ENCODE measurements at regions not wholly inside any gene's neighbourhood (a gene's known extent, or its start where the extent isn't known, plus 50 kb on each side); places are given as distances from the start of the nearest gene placed in this dataset.
"Not testable (repeated sequence)": the region's sequence is repeated elsewhere in the genome, so short reads cannot be mapped to it uniquely, and the experiment has no call there.

GRCh38 chr4:43435291-43435690 is 542.8 kb downstream of the GRXCR1 start:
- DNase-seq (ENCODE audit: low read depth in 3 of 3) = no peak

GRCh38 chr4:43452948-43453347 is 560.4 kb downstream of the GRXCR1 start:
- DNase-seq (ENCODE audit: low read depth in 3 of 3) = no peak

GRCh38 chr4:43456383-43456782 is 563.9 kb downstream of the GRXCR1 start:
- DNase-seq (ENCODE audit: low read depth in 3 of 3) = no peak

DNA sequence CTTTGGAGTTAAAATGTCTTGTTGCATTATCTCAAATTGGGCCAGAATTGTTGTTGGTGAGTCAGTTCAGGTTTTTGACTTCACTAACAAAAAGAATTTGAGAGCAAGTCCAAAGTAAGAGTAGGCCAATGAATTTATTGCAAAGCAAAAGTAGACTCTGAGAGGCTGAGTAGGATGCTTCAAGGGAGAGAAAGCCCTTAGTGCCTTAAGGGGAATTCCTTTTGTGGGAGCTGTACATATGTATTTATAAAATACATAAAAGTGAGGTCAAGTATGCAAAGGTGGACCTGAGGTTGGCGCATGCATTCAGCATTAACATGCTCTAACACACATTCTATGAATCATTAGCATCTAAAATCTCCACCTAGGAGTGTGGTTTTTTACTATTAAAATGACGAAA is 565.4 kb downstream of the GRXCR1 start:
- DNase-seq (ENCODE audit: low read depth in 3 of 3) = no peak

DNA sequence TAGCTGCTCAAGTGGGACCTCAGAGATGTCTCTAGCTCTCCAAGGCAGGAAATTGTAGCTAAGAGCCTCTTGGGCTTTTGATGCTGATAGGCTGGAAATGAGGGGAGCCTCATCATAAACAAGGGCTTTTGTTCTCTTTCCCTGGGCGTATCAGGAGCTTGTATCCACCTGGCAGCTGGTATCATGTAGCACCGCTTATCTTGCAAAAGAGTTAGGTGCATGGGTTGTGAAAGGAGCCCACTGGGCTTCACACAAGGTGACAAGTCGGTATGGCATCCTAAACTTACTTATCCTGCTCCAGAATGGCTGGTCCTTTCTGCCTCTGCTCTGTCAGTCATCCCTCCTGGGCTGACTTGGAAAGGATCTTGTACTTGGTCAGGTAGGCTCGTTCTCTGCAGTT is 565.8 kb downstream of the GRXCR1 start:
- no peak for DNase-seq (ENCODE audit: low read depth in 3 of 3)

DNA sequence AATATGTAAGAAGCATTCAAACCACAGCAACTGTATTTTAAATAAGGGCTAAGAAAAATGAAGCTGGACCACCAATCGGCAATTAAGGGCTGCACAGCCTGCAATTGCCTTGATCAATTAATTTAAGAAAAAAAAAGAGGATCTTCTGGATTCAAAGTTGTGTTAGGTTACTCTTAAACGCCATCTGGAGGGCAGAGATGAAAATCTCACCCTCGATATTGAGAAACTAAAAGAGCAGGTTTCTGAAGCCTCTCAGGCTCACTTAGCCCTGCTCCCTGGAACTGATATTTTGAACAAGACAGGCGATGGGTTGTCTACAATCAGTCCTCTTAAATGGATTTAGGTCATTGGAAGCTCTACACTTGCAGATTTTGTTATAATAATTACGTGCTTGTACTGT is 579.4 kb downstream of the GRXCR1 start:
- DNase-seq (ENCODE audit: low read depth in 3 of 3) = no peak

GRCh38 chr4:43481526-43481925 is 589.0 kb downstream of the GRXCR1 start:
- no peak for DNase-seq (ENCODE audit: low read depth in 3 of 3)

GRCh38 chr4:43485196-43485595 is 592.7 kb downstream of the GRXCR1 start:
- DNase-seq (ENCODE audit: low read depth in 3 of 3) = no peak

DNA sequence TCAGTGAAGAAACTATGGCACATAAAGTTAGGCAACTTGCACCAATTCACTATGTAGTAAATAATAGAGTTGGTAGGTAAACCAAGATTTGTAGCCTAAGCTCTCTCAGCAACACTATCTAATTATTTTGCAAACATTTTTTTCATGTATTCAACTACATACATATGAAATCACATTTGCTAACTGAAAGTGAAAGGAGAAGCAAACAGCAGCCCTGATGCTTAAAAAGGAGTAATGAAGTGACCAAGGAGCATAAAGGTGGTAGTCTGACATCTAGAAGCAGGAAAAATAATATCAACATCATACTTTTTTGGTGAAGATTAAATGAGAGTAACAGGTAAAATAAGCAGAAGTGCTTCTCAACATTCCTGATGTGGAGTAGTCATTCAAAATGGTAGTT is 603.7 kb downstream of the GRXCR1 start:
- no peak for DNase-seq (ENCODE audit: low read depth in 3 of 3)

- DNase-seq (ENCODE audit: low read depth in 3 of 3) = no peak
Observed at GRCh38 chr4:43496602-43497001, 604.1 kb downstream of the GRXCR1 start.

DNA sequence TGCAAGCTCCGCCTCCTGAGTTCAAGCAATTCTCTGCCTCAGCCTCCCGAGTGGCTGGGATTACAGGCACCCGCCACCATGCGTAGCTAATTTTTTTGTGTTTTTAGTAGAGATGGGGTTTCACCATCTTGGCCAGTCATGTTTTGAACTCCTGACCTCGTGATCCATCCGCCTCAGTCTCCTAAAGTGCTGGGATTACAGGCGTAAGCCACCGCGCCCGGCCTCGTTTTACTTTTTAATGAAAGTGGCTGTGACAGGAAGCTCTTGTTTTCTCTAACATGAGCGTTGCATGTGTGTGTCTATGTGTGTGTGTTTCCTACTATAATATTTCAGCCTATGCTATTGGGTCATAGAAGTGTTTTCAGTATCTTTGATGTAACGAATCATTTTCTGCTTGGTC is 613.3 kb downstream of the GRXCR1 start:
- DNase-seq (ENCODE audit: low read depth in 3 of 3) = not testable (repeated sequence)

- no peak for DNase-seq (ENCODE audit: low read depth in 3 of 3)
Observed at GRCh38 chr4:43512253-43512652, 619.7 kb downstream of the GRXCR1 start.

GRCh38 chr4:43525646-43526045 is 633.1 kb downstream of the GRXCR1 start:
- no peak for DNase-seq (ENCODE audit: low read depth in 3 of 3)

DNA sequence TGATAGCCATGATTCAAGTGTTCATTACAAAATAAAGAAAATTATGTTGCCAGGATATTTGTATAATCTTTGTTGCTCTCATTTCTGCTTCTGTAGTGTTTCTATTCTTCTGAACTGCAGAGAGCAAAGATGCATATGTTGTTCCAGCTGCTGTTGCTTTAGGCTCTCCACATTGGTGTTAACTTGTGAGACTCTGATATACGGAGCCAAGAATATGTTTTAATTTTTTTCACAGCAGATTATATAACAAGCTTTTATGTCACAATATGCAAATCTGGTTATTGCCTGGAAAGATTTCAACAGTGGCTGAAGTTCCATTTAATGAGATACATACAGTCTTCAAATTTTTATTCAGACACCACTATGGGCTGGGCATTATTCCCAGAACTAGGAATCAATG is 655.0 kb downstream of the GRXCR1 start:
- no peak for DNase-seq (ENCODE audit: low read depth in 3 of 3)

- no peak for DNase-seq (ENCODE audit: low read depth in 3 of 3)
Observed at GRCh38 chr4:43550981-43551627, 658.6 kb downstream of the GRXCR1 start.

- no peak for DNase-seq (ENCODE audit: low read depth in 3 of 3)
Observed at GRCh38 chr4:43556262-43556661, 663.7 kb downstream of the GRXCR1 start.

DNA sequence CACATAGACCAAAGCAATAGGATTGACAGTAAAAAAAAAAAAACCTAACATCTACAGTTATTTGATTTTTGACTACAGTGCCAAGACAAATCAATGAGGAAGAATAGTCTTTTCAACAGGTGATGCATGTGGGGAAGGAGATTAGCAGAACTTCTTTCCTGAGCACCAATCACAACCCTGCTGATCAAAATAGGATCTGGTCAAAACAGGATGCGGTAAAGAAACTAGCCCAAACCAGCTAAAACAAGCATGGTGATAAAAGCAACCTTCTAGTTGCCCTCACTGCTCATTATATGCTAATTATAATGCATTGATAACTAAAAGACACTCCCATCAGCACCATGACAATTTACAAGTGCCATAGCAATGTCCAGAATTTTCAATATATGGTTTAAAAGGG is 667.5 kb downstream of the GRXCR1 start:
- no peak for DNase-seq (ENCODE audit: low read depth in 3 of 3)

GRCh38 chr4:43564107-43564506 is 671.6 kb downstream of the GRXCR1 start:
- no peak for DNase-seq (ENCODE audit: low read depth in 3 of 3)

DNA sequence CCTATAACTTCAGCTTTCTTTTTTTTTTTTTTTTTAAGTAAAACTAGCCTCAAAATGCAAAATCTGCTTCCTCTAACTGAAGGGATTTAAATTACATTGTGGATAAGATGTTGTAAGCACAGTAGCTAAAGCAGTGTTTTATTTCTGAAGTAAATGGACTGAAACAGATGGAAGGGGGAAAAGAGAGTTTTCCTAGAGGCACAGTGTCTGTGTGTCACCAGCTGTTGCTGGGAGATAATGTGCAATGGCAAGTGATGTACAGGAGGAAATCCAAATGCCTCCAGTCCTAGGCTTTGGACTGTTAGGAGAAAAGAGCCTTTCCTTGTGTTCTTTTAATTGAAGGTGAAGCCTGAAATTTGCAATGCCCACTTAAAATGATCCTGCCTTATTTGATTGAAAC is 672.1 kb downstream of the GRXCR1 start:
- DNase-seq (ENCODE audit: low read depth in 3 of 3) = no peak

DNA sequence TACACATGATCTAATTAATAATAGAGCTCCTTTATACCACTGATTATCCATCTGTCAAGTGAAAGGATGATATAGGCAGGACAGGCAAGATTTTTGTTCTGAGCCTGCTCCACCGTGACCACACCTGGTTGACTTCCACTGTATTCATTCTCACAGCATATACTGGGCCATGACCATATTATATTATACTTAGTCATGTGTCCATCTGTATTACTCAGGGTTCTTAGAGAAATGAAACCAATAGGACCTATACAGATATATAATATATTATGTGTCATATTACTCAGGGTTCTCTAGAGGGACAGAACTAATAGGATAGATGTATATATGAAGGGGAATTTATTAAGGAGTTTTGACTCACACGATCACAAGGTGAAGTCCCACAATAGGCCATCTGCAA is 675.1 kb downstream of the GRXCR1 start:
- DNase-seq (ENCODE audit: low read depth in 3 of 3) = no peak

- no peak for DNase-seq (ENCODE audit: low read depth in 3 of 3)
Observed at GRCh38 chr4:43586813-43587212, 694.3 kb downstream of the GRXCR1 start.

DNA sequence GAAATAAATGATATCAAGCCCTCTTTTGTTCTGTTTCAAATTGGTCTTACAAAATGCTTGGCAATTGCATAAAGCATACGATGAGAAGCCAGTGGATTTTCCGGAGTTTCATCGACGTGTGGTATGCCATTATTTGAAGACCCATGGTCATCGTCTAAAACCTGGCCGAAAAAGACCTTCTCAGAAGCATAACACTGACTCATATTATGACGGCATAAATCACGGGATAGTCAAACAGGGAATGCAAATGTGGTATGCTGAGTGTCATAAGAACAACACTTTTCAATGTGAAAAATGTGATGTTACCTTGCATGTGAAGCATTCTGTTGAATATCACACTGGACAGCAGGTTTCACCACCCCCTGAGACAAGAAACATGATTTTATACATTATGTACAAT is 695.2 kb downstream of the GRXCR1 start:
- no peak for DNase-seq (ENCODE audit: low read depth in 3 of 3)

DNA sequence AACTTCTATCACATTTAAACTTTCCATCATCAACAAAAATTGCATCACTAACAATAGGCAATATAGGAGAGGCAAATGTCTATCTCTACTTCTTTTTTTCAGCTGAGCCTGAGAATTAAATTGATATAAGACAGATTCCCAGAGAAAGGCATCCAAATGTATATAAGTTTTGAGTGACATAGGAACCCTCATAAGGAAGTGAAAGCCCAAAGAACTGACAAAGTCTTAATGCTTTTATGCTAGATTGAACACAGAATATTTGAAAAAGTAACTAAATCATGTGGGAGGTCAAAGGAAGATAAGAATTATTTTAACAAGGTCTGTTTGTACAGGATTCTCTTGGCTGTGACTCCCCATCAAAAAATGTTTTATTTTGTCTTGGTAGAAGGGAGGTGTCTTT is 714.9 kb downstream of the GRXCR1 start:
- no peak for DNase-seq (ENCODE audit: low read depth in 3 of 3)

DNA sequence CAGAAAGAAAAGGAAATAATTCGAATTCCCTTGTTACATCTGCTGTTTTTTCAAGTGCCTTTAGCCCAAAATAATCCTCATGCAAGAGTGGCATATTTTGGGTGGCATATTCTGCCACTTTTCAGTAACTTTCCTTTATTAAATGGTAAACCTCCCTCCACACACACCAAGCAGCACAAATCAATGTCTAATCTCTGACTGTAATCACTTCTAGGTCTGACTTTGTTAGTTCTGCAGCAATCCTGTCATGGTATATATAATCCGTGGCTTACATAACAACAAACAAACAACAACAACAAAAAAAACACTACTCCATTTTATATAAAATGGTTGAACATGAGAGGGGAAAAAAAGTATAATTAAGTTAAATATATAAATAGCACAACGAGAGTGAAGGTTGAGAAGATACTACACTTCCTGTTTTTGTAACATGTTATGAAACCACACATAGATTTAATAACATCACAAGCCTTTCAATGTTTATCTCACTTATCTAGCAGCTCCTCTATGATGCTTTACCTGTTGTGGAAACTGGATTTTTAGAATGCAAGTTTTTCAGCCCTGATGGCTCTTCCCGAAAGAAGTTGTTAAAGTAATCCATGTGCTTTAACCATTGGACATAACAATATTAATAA is 715.4 kb downstream of the GRXCR1 start:
- DNase-seq (ENCODE audit: low read depth in 3 of 3) = no peak

Measured in stimulated activated CD4-positive, alpha-beta T cell treated with anti-CD3 and anti-CD28 coated beads, TNF-alpha, amount 100 ng/mL, for 24 hours (primary cell).